Hematopoietic multipotent progenitor cell treated with erythropoietin and hydrocortisone succinate and interleukin-3 and kit ligand, for 8 days (in vitro differentiated cells): ENCODE measurements at regions not wholly inside any gene's neighbourhood (a gene's known extent, or its start where the extent isn't known, plus 50 kb on each side); places are given as distances from the start of the nearest gene placed in this dataset.

ENCODE experiments used
- DNase-seq: peaks from one replicate; pipeline ENCODE4 v3.0.0-alpha.2; 2015

DNA sequence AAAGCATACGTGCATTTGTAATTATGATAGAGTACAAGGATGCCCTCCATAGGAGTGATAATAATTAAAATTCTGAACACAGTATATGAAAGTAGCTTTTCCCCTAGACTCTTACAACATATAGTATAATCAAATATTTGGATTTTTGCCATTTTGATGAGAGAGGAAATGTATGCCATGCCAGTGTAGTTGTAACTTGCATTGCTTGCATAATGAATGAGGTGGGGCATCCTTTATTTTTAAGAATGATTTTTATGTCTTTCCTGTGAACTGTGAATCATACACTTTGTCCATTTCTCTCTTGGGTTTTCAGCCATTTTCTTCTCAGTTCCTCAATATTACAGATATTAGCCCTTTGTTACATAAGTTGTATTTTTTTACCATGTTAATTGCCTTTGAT, 197.5 kb downstream of the SCG2 start:
- no peak for DNase-seq

DNA sequence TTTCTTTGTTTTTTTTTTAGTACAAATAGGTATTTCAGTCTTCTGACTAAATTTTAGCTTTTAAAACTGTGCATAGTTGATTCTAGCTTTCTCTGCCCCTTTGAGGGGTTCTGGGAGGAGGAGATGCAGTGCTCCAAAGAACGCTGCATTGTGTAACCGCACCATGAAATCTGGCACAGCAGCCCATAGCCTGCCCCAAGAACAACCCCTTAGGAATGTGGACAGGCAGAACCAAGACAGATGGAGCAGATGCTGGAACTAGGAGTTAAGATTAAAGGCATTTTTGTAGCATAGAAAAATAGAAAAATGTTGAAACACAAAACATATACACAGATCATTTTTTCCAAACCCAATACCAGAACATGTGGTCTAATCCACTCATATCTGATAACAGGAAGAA, 187.5 kb downstream of the SCG2 start:
- no peak for DNase-seq

DNA sequence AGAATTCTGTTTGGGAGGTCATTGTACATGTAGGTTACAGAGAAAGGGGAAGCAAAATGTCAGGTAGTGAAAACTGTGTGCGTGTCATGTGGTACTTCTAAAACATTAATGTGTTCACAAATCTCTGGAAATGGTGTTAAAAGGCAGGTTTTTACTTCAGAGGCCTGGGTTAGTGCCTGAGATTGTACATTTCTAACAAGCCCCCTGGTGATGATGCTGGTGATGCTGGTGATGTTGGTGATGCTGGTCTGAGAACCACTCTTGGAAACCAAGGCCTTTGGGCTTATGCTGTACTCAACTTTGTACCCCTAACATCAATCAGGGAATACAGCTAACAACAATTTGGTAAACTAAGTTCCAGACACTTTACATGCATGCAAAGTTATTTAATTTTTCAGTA, 187.1 kb downstream of the SCG2 start:
- DNase-seq, result no peak

DNA sequence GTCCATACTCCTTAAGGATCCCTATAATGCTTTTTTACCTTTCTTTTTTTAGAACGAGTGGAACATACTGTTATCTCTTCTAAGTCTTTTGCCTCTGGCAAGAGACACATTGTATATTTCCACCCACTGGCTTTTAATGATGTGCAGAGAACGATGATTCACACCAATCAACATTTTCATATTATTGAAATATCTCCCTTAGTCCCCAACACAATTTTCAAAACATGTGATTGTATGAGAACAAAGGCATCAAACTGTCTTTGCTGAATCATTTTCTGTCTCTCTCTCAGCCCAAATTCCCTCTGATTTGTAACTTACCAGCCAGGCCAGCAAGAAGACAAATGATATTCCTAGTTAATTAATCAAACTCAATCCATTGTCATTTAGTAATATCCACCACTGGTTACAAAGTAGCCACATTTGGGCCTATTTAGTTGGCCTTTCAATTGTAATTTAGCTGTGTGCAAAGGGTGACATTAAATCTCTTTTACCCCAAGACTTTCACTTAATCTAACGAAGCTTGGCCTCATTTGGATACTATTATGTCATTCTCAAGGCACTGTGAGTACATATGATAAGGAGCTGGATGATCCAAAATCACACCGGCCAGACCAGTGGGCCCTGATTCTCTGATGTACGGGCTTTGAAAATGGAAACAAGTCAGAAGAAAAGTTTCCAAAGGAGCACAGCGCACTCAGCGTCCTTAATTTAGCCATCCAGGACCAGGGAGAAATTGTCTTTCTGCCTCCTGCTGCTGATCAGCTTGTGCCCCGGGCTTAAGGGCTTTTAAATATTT, 185.1 kb downstream of the SCG2 start:
- no peak for DNase-seq

DNA sequence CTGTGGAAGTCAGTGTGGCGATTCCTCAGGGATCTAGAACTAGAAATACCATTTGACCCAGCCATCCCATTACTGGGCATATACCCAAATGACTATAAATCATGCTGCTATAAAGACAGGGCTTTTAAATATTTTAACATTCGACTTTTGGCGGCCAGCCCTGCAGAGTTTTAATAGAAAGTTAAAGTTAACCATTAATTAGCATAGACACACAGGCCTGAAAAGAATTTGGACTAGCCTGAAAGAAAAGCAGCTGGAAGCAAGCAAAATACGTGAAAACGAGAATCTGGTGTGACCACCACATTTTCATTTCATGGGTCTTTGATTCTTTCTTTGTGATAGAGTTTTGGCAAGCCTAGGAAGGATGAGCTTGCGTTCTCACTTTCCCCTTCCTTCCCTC, 184.0 kb downstream of the SCG2 start:
- no peak for DNase-seq

DNA sequence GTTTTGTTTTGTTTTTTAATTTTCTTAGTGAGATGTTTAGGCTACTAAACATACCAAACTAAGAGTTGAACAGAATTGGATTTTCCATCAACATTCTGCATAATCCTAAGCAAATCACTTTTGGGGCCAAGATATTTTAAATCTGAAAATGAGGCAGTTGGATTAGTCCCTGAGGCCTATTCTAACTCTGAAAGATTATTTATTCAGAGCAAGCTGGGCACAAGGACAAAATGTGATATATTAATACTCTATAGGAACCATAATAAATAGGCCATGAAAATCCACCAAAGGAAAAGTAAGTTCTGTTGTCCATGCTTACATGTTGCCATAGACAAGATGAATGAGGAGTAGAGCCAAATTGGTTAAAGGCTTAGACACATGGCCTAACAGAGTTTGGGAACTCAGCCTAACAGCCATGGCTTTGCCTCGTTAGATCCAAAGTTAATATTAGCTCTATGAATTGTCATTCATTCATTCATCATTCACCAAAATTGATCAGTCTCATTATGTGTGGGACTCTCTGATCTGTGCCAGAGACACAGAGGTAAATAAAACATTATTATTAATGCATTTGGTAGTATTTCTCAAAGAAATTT, 183.5 kb downstream of the SCG2 start:
- DNase-seq, result no peak

DNA sequence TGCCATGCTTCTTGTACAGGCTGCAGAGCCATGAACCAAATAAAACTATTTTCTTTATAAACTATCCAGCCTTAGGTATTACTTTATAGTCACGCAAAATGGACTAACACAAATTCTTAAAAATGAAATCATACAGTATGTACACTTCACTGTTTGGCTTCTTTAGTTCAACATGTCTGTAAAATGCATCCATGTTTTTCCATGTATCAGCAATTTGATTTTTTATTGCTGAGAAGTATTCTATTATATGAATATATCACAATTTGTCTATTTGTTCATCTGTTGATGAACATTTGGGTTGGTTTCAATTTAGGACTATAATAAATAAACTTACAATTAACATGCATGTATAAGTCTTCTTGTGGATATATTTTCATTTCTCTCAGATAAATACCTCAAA, 182.1 kb downstream of the SCG2 start:
- DNase-seq, result no peak

DNA sequence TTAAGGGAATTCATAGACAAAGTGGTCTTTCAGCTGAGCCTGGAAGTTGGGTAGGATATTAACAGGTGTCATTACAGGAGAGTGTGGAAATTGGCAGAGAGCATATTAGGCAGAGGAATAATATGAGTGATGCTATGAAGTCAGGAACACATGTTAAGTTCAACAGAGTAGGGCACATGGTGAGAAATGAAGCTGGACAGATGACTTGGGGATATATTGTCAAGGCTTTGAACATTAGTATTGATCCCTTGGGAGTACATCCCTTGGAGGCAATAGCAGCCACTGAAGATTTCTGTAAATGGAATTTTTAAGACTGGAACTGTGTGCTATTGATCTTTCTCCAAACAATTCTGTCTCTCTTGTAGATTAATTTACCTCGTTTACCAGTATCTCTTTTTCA, 170.7 kb downstream of the SCG2 start:
- no peak for DNase-seq

DNA sequence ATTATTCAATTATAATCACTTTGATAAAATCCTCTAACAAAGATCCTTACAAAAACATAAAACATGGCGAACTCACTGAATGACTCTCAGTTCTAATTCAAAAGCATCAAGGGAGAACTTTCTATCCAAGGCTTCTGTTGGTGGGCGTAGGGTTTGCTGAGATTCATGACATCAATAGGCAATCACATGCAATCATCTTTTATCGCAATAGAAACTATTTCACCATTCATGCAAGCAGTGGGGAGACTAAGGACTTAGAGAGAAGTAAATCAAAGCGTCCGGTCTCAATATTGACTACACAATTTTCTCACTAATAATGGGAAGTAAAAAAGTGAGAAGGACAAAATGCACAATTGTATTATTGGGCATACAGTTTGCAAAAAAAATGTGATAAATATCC, 168.7 kb downstream of the SCG2 start:
- DNase-seq, result no peak

DNA sequence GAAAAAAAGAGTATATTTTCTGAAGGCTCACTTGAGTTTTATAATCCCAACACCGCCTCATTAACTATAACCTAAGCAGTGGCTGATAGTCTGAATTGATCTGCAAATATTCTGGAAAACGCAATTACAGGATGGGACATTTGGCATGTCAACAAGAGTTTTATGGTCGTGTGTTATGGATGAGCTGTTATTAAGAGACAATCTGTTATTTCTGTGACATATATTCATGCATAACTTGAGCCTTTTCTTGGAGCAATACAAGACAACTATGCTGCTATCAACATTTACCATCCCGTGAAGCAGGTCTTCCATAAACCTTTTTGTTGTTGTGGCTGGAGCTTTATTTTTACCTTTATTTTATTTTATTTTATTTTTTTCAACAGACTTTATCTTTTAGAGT, 164.4 kb downstream of the SCG2 start:
- DNase-seq, result no peak

DNA sequence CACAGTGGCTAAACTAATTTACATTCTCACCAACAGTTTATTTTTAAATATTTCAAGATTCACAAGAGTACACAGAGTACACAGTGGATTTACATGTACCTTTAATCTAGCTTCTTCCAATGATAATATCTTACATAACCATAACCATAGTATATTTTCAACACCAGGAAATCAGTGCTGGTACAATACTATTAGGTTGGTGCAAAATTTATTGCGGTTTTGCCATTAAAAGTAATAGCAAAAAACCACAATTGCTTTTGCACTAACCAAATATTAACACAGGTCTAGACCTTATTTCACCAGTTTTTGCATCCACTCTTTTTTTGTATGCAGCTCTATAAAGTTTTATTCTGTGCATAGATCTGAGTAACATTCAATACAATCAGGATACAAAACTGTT, 163.0 kb downstream of the SCG2 start:
- no peak for DNase-seq

DNA sequence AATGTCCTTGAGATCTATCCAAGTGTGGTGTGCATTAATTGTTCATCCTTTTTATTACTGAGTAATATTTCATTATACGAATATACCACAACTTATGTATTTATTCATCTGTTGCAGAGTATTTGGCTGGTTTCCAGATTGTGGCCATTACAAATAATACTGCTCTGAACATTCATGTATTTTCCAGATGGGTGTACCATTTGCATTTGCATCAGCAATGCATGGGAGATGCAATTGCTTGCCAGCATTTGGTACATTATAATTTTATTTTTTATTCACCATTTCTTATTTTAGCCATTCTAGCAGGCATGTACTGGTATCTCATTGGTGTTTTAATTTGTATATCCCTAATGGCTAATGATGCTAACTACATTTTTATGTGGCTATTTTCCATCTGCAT, 162.4 kb downstream of the SCG2 start:
- no peak for DNase-seq

DNA sequence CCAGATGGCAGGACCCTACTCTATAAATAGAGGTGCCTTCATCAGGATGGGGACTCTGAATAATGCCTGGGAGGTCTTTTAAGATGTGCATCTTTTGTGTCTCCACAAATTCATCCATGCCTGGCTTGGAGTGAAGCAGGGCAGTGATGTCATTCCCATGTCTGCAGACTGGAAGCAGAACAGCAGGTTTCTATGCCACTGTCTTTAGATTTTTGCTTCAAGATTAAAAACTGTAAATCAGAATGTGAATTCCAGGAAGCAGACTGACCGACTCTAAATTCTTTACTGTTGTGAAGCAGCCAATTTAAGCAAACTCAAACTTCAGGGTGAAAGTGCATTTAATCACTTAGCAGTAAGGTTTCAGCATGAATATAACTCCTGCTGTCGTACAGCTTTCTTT, 159.3 kb downstream of the SCG2 start:
- no peak for DNase-seq

DNA sequence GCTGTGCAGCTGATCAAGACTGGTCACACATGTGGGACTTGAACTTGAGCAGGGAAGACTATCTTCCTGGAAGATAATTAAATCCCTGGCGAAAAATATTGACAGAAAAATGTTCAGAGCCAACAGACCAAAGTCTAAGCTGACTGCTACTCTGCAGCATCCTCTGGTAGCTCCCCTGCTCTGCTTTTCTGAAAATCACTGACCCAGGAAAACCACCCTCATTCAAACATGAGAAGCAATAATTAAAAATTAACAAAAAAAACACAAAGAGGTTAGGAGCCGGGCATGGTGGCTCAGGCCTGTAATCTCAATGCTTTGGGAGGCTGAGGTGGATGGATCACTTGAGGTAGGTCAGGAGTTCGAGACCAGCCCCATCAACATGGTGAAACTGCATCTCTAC, 151.9 kb downstream of the SCG2 start:
- no peak for DNase-seq

DNA sequence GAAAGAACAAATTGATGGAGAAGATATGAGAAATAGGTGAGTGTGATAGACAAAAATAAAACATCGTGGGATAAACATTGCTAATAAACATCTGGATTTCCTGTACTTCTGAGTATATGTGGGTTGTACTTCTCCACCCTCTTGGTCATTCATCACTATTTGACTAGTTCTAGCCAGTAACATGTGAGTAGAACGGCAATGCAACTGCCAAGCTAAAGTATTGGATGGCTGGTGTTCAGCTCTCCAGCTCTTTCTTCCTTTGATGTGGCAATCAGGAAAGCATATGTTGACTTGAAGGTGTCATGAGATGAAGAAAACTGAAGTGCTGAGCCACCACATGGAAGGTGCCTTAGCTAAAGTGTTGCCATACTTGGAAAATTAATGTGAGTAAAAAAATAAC, 144.9 kb downstream of the SCG2 start:
- no peak for DNase-seq

DNA sequence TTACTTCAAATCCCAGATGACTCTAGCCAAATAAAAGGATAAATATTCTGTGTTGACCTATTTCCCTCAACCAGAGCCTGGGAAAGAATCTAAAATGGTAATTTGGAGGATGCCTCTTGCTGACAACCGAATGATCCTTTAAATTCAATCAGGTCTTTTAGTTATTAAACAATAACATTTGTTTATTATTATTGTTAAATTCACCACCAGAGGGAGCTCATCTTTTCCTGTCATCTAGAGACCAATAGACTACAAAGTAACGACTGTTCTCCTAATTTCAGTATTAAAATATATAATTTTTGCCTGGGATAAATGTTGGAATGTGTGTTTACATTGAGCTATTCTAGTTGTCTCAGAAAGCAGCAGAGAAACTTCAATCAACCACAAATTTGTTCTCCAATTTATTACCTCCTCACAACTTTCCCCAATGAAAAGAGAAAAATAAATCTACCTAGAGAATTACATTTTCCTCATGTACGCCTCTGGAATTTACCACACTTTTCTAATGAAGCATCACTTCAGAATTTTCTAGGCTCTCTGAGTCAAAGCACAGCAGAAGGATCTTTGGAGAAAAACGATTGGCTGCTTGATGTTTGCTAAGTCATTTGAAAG, 142.7 kb downstream of the SCG2 start:
- peak; percentile 13 for DNase-seq

DNA sequence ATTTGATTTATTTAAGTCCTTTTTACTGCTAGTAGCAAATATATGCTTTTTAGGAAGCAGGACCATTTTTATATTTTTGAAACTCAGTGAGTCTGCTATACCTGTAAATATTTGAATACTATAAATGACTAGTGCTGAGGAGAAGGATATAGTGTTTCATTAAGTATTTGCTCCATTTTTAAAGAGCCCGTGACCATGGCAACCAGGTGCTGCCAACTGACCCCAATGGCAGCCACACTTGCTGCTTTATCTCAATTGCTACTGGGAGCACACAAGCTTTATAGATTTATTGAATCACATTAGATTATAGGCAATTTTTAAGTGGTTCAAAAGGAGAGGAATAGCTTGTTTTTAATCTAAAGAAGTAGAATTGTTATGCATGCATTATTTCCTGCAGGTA, 142.0 kb downstream of the SCG2 start:
- no peak for DNase-seq

DNA sequence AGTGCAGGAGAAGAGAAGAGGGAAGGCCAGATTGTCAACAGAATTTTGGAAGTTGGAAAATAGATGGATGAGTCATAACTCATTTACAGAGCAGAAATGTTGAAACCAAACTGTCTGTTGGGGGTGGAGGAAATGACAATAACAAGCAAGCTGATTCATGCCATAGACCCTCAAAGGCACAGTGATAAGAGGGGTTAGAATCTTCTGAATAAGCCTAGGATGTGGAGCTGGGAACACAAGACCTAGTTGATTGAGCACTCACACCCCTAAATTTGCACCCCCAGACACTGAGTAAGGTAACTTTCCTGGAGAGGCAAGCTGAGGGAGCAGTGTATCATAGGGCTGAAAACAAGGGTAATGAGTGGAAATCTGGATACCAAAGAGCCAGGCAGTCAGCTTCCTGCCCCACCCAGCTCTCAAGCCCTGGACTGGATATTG, 141.4 kb downstream of the SCG2 start:
- DNase-seq, result no peak

DNA sequence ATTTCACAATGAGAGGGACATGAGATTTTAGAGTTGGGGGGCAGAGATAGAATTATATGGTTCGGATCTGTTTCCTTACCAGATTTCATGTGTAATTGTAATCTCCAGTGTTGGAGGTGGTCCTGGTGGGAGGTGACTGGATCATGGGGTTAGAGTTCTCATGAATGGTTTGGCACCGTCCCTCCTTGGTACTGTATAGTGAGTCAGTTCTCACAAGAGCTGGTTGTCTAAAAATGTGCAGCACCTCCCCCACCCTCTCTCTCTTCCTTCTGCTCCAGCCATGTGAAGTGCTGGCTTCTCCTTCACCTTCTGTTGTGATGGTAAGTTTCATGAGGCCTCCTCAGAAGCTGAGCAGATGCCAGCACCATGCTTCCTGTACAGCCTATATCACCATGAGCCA, 138.1 kb downstream of the SCG2 start:
- DNase-seq, result no peak

DNA sequence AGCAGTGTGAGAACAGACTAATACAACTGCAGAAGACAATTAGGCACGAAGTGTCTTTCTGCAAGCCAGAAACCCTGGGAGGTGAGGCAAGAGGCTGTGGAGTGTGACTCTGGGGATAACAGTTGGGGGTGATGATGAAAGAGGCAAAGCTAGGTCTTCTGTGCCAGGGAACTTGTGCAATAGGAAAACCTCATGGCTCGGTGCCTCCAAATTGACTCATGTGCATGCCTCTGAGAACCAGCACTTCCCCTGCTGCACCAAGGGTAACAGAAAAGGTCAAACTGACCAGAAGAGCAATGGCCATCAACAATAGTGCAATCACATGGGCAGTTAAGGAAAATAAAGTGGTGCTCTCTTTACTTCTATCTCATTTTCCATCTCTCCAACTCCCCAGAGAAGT, 136.4 kb downstream of the SCG2 start:
- DNase-seq, result peak; percentile 35

DNA sequence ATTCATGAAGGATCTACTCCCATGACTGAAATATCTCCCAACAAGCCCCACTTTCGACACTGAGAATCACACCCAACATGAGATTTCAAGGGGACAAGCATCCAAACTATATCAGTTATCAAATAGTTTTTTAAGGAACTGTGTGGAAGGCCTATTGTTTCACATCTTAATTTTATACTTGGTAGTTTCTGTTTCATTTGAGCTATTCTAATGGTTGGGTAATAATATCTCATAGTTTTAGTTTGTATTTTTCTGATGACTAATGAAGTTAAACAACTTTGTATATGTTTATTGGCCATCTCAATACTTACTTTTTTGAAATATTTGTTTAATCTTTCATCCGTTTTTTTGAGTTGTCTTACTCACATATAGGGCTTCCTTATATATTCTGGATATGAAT, 135.0 kb downstream of the SCG2 start:
- no peak for DNase-seq

DNA sequence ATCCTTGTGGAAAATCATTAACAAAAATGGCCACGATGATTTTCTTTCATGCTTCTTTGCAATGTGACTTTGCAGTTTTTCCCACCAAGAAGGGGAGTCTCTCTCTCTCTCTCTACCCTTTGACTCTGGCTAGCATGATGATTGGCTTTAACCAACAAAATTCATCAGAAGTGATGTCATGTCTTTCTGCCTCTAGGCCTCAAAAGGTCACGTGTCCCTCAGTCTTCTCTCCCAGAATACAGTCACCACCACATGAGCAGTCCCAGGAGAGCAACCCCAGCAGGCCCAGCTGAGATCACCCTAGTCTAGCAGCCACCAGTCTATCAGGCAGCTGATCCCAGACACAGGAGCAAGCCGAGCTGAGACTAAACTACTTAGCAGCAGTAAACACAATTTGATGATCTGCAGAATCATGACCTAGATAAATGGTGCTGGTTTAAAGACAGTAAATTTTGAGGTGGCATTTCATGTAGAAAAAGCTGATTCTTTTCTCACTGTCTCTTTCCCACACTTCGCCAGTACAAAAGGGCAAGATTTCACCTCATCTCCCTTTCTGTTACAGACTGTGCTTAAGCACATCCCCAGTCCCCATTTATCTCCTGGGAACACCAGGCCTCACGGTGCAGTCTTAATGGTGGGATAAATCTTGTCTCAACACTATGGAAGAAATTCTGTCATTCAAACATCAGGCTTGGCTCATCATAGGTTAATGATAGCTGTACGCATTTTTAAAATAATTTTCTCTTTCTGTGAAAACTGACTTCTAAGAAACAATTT, 132.7 kb downstream of the SCG2 start:
- no peak for DNase-seq

DNA sequence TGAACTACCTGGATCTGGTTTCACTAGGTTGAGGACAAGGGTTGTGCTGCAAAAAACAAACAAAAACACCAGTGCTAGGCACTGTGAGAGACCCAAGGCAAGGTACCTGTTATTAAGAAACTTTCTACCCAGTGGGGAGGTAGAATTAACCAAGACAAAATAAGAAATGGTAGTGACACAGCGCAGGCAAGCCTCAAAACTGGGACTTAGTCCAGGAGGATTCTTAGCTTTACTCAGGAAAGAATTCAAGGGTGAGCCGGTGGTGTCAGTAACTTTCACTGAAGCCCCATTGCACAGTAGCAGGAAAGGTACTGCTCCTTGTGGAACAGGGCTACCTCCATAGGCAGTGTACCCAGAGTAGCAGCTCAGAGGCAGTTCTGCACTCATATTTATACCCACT, 131.6 kb downstream of the SCG2 start:
- no peak for DNase-seq

DNA sequence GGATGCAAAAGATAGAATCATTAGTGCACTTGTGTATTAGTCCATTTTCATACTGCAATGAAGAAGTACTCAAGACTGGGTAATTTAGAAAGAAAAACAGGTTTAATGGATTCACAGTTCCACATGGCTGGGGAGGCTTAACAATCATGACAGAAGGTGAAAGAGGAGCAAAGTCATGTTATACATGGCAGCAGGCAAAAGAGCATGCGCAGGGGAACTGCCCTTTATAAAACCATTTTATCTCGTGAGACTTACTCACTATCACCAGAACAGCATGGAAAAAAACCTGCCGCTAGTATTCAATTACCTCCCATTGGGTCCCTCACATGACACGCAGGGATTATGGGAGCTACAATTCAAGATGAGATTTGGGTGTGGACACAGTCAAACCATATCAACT, 129.4 kb downstream of the SCG2 start:
- DNase-seq, result no peak
